Stimulated activated CD8-positive, alpha-beta memory T cell treated with anti-CD3 and anti-CD28 coated beads, Interleukin-15, amount 100 ng/mL, for 1 hour (primary cell): ENCODE measurements at regions not wholly inside any gene's neighbourhood (a gene's known extent, or its start where the extent isn't known, plus 50 kb on each side); places are given as distances from the start of the nearest gene placed in this dataset.

ENCODE experiments used
- DNase-seq: peaks from one replicate; pipeline ENCODE4 v3.0.0-alpha.2; 2020; ENCODE audit warnings: low read depth

- no peak for DNase-seq
Measured at GRCh38 chr6:25224242-25224641, 54.9 kb upstream of the CARMIL1 start.

- DNase-seq, result no peak
Measured at GRCh38 chr6:25227854-25228253, 51.3 kb upstream of the CARMIL1 start.
